Coronary artery (tissue), 2 donors: ENCODE measurements at regions not wholly inside any gene's neighbourhood (a gene's known extent, or its start where the extent isn't known, plus 50 kb on each side); places are given as distances from the start of the nearest gene placed in this dataset.

Experiments used
- DNase-seq: peaks from one replicate; pipeline ENCODE4 v3.0.0-alpha.2; 2017; ENCODE audit warnings: low spot score
- H3K27ac ChIP-seq, 2 donors: fragments of 200-600 bp; sonication (generic); one replicate each; pipeline ENCODE4 v1.5.1; 2016 to 2019
- H3K4me3 ChIP-seq: fragments of 200-600 bp; sonication (generic); 2 replicates; pipeline ENCODE4 v1.5.1; 2016; ENCODE audit warnings: mild to moderate bottlenecking, moderate library complexity
- CTCF ChIP-seq: fragments of 200-600 bp; sonication (generic); IDR thresholded peaks from one replicate; pipeline ENCODE4 v1.5.1; 2019; ENCODE audit warnings: antibody characterized with exemption

GRCh38 chr14:40282196-40282595 is 850.0 kb upstream of the FBXO33 start:
- DNase-seq, result no peak
- Histone ChIP-seq H3K27ac (no peak overlapping the region), H3K4me3 (no peak overlapping the region)
- TF ChIP-seq CTCF, result no peak

- H3K4me3 ChIP-seq, result no peak overlapping the region
- TF ChIP-seq CTCF, result no peak
- DNase-seq, result no peak
- no peak overlapping the region for H3K27ac ChIP-seq
Observed at GRCh38 chr14:40280652-40281051, 848.4 kb upstream of the FBXO33 start.

GRCh38 chr14:40273417-40273816 is 841.2 kb upstream of the FBXO33 start:
- Histone ChIP-seq H3K27ac (no peak overlapping the region), H3K4me3 (no peak overlapping the region)
- TF ChIP-seq CTCF, result no peak
- no peak for DNase-seq

- no peak for DNase-seq
- TF ChIP-seq CTCF, result no peak
- no peak overlapping the region for H3K27ac ChIP-seq
- H3K4me3 ChIP-seq, result no peak overlapping the region
Observed at GRCh38 chr14:40271480-40271879, 839.2 kb upstream of the FBXO33 start.

GRCh38 chr14:40269436-40269835 is 837.2 kb upstream of the FBXO33 start:
- Histone ChIP-seq H3K27ac (no peak overlapping the region), H3K4me3 (no peak overlapping the region)
- DNase-seq, result no peak
- no peak for TF ChIP-seq CTCF

GRCh38 chr14:40268236-40268635 is 836.0 kb upstream of the FBXO33 start:
- no peak for DNase-seq
- H3K27ac ChIP-seq, result no peak overlapping the region

GRCh38 chr14:40265096-40265495 is 832.9 kb upstream of the FBXO33 start:
- TF ChIP-seq CTCF, result no peak
- no peak overlapping the region for H3K27ac ChIP-seq
- no peak for DNase-seq

More at GRCh38 chr14:40268236-40268635, 836.0 kb upstream of the FBXO33 start:
- TF ChIP-seq CTCF, result no peak
- no peak overlapping the region for H3K4me3 ChIP-seq

More at GRCh38 chr14:40265096-40265495, 832.9 kb upstream of the FBXO33 start:
- H3K4me3 ChIP-seq, result no peak overlapping the region
